GM03348 (cell line): ENCODE measurements at regions not wholly inside any gene's neighbourhood (a gene's known extent, or its start where the extent isn't known, plus 50 kb on each side); places are given as distances from the start of the nearest gene placed in this dataset.
"Not testable (repeated sequence)": the region's sequence is repeated elsewhere in the genome, so short reads cannot be mapped to it uniquely, and the experiment has no call there.

Experiments used
- DNase-seq: peaks from one replicate; pipeline ENCODE4 v3.0.0; 2012; ENCODE audit warnings: low spot score

DNA sequence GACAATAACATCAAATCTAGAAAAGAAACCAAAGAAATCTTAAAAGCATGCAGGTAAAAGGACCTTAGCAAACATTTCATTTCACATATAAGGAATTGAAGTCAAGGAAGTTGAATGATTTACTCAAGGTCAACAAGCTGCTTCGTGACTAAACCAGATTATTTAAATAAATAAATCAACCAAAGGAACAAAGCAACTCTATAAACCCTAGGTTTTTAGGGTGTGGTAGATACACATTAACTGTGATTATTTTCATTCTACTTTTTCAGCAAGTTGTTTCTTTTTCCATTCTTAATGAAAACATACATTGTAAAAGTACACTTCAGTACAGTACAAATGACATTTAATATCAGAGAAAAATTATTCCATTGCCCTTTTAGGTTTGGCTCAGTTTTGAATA lies 382.0 kb upstream of the STEAP1 start:
- no peak for DNase-seq

DNA sequence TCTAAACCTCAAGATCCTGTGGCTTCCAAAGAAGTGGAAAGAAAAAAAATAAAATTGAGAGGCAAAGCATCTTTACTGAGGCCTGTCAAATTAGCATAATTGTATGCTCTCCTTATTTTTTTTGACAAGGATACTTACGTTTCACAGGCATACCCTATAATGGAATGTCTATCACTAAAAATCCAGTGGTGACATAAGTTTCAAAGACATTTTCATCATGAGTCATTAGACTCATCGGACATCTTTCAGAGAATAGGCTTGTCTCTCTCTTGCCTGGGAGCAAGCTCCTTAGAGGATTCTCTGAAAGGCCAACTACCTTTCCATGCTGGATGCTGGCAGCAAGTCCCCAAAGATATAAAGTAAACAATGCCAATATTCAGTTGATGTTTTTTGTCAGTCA lies 380.7 kb upstream of the STEAP1 start:
- DNase-seq: no peak

DNA sequence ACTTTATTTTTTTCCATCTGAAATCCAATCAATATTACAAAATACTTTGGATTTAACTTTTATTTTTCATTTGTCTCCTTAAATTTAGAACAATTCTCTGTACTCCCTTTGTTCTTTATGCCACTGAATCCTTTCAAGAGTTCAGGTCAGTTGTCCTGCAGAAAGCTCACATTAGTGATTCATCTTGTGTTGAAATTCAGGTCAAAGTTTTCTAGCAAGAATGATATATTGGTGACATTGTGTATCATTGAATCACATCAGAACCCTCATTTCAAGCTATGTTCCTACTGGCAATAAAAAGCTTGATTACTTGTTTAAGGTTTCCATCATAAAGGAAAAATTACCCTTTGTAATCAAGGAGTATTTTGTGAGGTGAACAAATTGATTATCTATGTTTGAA lies 378.8 kb upstream of the STEAP1 start:
- DNase-seq: no peak

DNA sequence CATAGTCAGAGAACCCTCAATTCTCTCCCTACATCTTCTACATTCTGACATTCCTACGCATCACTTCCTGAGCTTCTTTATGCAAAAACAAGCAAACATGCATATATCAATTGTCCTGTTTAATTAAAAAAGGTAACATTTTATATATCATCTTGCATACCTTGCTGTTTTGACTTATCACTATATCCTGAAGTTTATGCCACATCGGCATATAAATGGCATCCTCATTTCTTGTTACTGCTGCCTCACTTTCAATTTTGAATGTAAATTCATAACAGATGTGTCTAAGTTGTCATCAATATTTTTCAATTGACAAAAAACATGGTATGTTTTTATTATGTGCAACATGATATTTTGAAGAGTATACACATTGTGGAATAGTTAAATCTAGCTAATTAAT lies 377.3 kb upstream of the STEAP1 start:
- DNase-seq: no peak

DNA sequence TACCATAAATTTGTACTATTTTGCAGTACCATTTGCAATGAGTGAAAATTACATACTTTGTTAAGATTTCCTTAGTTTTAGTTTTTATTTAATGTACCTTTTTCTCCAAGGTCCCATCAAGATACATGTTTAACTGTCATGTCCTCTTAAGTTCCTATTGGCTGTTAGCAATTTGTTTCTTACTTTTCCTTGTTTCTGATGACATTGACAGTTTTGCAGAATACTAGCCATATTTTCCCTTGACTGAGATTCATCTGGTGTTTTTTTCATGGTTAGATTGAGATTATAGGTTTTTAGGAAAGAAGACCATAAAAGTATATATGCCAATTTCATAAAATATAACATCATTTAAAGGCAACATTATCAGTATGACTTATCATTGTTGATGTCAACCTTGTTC lies 376.8 kb upstream of the STEAP1 start:
- no peak for DNase-seq

DNA sequence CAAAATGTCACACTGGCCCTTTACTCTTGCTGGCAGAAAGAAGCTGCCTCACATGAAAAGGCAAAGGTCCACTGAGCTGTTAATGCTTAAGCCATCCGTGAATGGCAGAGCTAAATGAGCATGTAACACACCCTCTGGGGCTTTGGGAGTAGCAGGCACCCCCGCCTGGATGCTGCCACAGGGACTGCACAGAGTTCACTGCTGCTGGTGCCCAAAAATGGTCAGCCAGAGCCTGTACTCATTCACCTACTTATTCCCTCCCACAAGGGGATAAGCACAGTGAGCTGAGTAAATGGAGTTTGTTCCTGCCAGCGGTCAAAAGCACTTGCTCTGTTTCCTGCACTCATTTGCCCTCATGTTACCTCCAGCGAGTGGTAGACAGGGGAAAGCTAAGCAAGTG lies 374.0 kb upstream of the STEAP1 start:
- no peak for DNase-seq

DNA sequence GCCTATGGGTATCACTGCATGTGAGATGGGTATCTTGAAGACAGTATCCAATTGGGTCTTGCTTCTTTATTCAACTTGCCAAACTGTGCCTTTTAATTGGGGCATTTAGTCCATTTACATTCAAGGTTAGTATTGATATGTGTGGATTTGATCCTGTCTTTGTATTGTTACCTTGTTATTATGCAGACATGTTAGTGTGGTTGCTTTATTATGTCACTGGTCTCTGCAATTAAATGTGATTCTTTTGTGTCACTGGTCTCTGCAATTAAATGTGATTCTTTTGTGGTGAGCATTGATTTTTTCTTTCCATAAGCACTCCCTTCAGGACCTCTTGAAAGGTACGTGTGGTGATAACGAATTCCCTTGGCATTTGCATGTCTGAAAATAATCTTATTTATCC lies 357.8 kb upstream of the STEAP1 start:
- DNase-seq: no peak

DNA sequence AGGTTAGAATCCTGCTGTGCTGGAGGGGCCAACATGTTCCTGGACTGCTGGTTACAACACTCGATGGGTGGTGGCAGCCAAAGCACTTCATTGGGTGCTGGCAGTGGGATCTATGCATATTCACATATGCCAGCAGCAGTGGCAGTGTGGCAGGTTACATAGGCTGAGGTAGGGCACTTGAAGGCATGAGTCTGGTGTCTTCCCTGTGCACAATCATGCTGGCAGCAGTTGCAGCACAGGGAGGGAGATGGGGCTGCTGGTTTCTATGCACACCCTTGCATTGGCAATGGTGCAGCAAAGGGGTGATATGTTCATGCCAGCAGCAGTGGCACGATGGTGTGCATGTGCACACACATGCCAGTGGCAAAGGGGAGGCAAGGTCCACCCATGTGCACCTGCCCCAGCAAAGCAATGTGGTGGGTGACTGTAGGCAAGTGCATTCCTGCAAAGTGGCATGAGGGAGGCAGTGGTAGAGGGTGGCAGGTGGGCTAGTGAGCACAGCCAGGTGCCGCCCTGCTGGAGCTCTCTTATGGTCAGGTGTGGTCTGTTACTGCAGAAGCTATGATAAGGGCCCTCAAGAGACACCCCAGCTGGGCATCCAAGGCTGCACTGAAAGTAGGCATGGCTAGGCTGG lies 356.2 kb upstream of the STEAP1 start:
- no peak for DNase-seq

DNA sequence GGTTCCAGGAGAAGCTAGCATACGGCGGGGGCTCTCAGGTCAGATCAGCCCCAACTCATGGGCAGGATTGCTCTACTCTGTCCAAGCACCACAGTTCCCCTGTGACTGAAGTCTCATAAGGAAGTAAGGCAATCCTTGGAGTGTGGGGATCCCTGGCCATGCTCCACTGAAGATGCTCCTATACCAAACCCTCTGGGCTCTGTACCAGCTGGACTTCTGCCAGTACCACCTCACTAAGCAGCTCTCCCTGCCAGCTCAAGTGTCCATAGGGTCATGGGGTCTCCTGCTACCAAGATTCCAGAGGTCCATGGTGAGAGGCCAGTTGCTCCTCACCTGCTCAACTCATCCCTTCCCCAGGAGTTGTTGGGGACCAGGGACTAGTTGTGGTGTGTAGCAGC lies 355.7 kb upstream of the STEAP1 start:
- no peak for DNase-seq

DNA sequence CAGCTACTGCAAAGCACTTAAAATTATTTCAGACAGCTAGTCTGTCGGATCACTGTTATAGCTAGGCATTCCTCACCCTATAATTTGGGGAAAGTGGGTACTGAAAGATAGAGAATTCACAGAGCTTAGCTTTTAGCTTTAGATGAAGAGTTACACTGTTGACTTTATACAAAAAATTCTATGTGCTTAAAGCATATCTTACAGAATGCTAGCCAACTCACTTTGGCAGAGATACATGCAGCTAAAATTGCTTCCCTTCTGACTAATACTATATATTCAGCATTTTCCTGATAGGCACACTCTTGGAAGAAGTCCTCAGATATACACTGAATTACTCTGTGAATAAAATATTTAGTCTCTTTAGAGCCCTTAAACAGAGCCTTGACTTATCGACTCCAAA lies 353.5 kb upstream of the STEAP1 start:
- DNase-seq: no peak

DNA sequence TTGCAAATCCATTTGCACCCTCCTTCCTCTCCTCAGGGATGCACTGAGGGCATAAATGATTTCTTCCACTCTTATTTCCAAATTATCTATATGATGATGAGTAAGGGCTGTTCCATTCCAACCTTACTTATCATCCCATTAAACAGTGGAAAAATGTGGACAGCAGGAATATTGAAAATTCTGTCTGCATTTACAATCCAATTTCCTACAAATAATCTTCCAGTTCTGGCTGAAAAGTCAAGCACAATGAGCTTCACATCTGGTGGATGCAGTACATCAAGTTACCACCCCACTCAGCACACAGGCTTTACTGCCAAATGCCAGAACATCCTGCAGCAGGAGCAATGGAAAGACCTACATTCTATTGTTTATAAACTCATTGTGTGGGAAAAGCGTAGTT lies 345.0 kb upstream of the STEAP1 start:
- no peak for DNase-seq

DNA sequence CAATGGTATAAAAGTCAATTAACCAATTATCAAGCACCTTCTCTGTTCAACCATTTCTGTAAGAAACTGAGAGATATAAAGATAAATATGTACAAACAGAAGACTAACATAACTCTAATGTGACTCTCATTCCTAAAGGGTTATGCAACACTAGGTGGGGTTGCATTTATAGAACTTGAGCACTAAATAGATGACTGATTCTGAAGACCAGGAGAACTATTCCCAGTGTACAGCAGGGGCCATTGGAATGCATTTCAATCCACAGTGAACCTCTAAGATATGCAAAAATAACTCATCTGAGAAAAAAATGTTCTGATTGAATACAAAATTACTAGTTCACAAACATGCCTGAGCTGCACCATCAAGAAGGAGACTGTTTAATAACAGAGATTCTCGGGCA lies 341.2 kb upstream of the STEAP1 start:
- DNase-seq: no peak

DNA sequence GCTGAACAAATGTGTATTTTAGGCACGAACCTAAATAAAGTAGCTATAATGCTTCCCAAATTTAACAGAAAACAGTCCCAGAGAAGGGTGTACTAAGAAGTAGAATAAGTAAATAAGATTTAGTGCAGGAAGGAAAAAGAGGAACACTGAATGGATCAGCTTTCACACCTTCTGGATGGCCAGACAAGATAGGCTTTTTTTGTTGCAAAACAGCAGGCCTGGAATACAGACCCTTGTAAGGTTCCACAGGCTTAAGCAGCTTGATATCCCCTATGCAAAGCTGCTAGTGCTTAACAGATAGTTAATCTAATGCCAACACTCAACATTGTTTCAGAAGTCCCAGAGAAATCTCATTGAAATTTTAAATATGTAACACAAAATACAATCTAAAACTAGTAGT lies 328.1 kb upstream of the STEAP1 start:
- no peak for DNase-seq

DNA sequence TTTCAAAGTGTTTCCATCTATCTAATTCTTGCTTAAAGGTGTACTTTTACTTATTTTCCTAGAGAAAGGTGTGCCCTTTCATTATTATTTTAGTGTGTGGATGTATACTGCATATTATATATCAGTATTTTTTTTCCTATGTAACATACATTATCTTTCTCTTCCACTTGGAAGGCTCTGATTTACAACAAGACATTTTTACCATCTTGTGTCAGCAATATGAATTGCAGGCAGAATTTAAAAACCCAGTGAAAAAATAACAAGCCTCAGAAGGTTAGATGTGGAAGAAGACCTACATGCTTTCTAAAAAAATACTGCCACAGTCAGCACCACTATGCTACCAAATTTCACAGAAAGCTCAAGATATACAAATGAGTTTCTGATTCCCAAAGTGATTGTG lies 327.7 kb upstream of the STEAP1 start:
- DNase-seq: no peak

DNA sequence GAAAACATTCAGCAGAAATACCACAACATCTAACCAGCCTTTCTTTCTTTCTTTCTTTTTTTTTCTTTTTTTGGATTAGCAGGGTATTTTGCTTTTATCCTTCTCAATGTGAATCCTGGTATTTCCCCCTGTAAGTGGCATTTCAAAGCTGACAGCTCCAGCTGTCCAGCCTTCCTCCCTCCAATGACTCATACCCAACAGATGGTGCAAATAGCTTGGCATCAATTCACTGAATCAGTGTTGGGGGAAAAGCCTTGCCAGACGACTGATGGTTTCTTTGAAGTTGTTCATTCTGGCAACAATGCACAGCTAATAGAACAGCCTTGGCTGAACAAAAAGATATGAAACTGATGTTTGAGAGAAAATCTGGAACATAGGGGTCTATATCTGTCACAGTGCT lies 316.8 kb upstream of the STEAP1 start:
- peak; percentile 9 for DNase-seq

DNA sequence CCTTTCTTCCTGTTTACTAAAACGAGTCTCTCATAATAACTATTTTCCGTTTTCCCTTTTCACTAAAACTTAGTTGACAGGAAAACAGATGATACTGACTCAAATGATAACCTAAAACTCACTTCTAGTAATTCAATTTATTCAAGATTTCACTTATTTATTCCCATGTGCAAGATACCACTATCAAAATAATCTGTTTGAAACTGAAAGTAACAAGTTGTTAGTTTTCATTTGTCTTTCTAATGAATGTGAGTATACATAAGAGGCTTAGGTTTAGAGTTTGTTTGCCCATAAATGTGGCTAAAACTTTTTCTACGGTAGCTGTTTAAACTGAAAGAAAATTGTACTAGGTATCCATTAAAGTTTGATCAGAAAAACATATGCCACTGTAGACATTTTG lies 314.9 kb upstream of the STEAP1 start:
- no peak for DNase-seq

DNA sequence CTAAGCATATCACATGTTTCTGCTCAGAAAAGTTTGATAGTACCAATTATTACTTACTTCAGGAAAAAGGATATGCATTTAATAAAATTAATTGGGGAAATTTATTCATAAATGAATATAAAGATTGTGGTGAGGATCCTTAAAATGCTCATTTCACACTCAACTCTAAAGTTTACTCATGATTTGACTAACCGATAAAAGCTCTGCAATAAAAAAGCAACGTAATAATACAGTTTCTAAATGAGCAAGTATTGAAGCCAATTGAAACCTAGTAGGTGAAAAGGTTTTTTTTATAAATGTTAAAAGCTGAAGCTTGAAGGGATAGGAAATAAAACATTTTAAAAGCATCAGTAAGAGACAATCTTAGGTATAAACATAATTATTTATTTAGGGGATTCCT lies 308.3 kb upstream of the STEAP1 start:
- no peak for DNase-seq

DNA sequence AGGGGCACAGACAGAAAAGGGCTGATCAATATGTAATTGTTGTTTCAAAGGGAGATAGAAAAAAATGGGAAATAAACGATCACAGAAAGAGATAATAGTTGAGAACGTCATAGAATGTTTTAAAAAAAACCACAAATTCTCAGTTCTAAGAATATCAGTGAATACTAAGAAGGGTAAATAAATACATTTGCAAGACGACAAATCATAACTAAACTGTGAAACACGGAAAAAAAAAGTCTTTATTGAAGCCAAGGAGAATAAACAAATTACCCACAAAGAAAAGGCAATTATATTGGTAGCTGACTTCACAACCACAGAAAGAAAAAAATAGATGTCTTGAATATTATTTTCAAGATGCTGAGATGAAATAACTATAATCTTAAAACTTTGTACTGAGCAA lies 305.2 kb upstream of the STEAP1 start:
- no peak for DNase-seq

DNA sequence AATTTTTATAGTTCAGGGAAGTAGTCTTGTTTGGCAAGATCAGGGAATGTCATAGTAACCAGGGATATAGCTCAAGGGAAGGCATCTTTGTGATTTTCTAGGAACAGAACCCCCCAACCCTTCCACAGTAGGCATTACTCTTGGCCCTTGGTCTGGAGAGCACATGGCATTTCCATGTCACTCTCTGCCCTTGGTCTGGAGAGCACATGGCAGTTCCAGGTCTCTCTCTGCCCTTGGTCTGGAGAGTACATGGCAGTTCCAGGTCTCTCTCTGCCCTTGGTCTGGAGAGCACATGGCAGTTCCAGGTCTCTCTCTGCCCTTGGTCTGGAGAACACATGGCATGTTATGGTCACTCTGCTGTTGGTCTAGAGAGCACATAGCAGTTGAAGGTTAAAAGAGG lies 297.2 kb upstream of the STEAP1 start:
- not testable (repeated sequence) for DNase-seq

DNA sequence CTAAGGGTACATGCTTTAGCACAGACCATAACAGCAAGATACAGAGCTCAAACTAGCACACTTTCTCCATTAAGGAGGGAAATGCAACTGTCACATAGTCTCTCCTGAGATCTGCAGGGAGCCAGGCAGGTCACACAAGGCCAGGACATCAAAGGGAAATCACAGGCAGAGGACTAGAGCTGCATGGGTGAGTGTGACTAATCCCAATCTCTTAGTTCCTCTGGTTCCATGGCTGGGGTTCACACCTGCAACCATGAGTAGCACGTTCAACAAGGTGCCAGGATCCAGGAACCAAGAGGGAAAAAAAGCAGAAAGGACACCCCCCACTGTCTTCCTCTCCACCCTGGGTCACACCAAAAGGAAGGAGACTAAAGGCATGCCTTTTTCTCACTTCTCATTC lies 296.5 kb upstream of the STEAP1 start:
- no peak for DNase-seq

DNA sequence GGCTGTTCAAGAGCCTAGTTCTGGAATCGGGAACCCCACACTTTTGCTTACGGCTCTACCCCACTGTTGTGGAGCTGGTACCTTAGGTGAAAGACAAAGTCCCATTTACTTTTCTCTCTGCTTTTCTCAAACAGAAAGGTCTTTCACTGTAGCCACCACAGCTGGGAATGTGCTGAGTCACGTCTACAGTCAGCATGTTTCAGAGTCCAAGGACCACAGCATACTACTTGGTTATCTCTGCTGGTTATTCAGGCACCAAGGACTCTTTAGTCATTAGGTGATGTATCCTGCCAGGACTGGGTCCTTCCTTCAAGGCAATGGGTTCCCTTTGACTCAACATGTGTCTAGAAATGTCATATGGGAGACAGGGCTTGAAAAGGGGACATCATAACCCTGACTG lies 266.8 kb upstream of the STEAP1 start:
- DNase-seq: no peak

DNA sequence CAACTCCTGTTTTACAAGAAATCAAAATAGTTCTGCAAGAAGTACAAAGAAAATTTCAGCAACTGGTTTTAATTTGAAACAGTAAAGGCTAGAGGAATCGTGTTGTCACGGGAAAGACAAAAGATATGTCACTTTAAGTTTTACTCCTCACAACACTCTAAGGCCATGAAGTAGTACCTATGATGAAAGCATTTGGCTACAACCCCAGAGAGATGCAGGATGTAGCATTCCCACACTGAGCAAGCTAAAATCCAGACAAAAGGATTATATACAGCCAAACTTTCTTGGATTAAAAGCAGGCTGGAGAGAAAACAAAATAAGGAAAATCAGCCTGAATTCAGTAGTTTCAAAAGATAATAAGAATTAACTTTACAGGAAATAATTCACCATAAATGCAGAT lies 245.5 kb upstream of the STEAP1 start:
- DNase-seq: no peak

DNA sequence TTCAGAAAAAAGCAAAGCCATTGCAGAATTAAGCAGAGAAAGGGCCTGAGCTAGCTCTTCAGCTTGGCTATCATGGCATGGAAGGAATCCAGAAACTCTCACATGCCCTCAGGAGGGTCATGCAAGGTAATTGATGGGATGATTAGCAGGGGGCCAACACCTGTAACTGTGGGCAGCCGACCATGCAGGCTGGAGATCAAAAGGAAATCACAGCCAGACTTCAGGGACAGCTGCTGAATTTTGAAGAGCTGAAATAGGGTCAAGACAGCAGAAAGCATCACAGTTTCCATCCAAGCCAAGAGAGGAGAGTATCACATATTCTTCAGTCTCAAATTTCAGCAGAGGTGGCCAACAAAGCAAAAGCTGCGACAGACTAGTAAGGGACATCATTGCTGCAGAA lies 239.6 kb upstream of the STEAP1 start:
- DNase-seq: no peak

DNA sequence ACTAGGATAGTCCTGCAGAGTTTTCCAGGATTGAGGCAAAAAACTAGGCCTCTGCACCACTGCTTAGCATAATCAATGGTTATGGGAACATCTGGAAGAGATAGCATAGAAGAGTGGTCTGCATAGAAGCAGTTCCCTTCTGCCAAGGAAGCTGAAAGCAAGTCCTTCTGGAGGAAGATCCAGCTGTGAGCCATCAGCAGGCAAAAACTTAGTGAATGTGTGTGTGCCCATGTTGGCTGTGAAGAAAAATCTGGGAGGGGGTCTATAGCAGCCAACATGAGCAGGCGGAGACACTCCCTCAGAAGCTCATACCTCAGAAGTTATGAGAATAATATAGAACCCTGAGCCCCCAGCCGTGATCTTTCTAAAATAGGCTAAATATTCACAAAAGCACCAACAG lies 228.1 kb upstream of the STEAP1 start:
- no peak for DNase-seq

DNA sequence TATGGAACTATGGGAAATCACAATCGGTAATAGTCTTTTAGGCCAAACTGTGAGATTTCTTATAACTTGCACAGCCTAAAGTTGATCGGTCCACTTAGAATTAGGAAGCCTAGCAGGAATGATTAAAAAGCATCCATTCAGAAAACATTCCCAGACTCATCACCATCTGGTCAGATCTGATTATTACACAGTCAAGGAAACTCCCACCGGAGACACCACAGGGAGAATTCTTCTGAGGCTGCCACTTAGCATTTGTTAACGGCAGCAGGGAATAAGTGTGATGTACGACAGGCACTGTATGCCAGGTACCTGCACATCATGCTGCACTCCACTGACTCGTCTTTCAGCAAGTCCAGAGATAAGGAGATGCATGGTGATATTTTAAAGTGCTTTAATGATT lies 227.6 kb upstream of the STEAP1 start:
- no peak for DNase-seq
